GM12878 (cell line): ENCODE measurements at regions not wholly inside any gene's neighbourhood (a gene's known extent, or its start where the extent isn't known, plus 50 kb on each side); places are given as distances from the start of the nearest gene placed in this dataset.

Source experiments
- ATAC-seq: fragments of 200-7000 bp; cut with Tn5 transposase; 3 replicates; pipeline ENCODE4 v1.9.1; 2020; ENCODE audit warnings: mild to moderate bottlenecking, moderate library complexity
- BruUV-seq: library from RNA; stranded (reverse); fragments of 400-500 nt; replicated peaks from 2 replicates; lab custom pipeline; 2021; lab: Mats Ljungman, UMichigan
- CTCF ChIA-PET: fragments of 300-600 bp; sonication (Branson Sonifier 250); formaldehyde crosslinking; extraction: SDS; loops from one replicate; lab custom pipeline; 2021; ENCODE audit warnings: inconsistent platforms; lab: Yijun Ruan, JAX
- POLR2A ChIA-PET: fragments of 350-600 bp; formaldehyde crosslinking; extraction: SDS; loops from one replicate; lab custom pipeline; 2021; ENCODE audit warnings: inconsistent platforms; lab: Charles Lee
- RAD21 ChIA-PET: fragments of 300-600 bp; sonication (Branson Sonifier 250); formaldehyde crosslinking; loops from one replicate; lab custom pipeline; 2023; ENCODE audit warnings: antibody characterized with exemption; ENCODE audit not compliant: unreplicated experiment; lab: Charles Lee
- SMC1A ChIA-PET: fragments of 300-600 bp; sonication (Branson Sonifier 250); formaldehyde crosslinking; loops from one replicate; lab custom pipeline; 2023; ENCODE audit not compliant: unreplicated experiment, uncharacterized antibody; lab: Charles Lee
- DNase-seq: peaks from one replicate; pipeline ENCODE4 v3.0.0-alpha.2; 2011; ENCODE audit warnings: low read depth, low spot score
- FAIRE-seq: peaks from 3 replicates; lab custom pipeline; 2011; peaks lifted over from hg19 to GRCh38; lab: Jason Lieb, UNC
- H2AFZ ChIP-seq: 2 replicates; pipeline ENCODE4 v1.6.0; 2011; ENCODE audit warnings: low read depth, low read length, control low read depth; ENCODE audit not compliant: control insufficient read depth
- H3K27ac ChIP-seq: 2 replicates; pipeline ENCODE4 v1.5.1; 2011; ENCODE audit warnings: control low read depth; ENCODE audit not compliant: control insufficient read depth, insufficient read depth
- H3K27me3 ChIP-seq, 2 experiments: replicated peaks in 1 of 2; 2 replicates each; pipeline versions ENCODE4 v1.6.0 to v1.6.1; 2011; ENCODE audit warnings: low read length in 1 of 2; ENCODE audit not compliant: control insufficient read depth in 2 of 2, insufficient read depth in 2 of 2
- H3K36me3 ChIP-seq, 2 experiments: 2 replicates each; pipeline ENCODE4 v1.5.1; 2011; ENCODE audit warnings: low read length in 1 of 2; ENCODE audit not compliant: control insufficient read depth in 2 of 2, insufficient read depth in 2 of 2
- H3K4me1 ChIP-seq: 2 replicates; pipeline ENCODE4 v1.6.1; 2011; ENCODE audit warnings: mild to moderate bottlenecking, low read length, moderate library complexity, mixed read lengths; ENCODE audit not compliant: control insufficient read depth, insufficient read depth
- H3K4me2 ChIP-seq: 2 replicates; pipeline ENCODE4 v1.6.0; 2011; ENCODE audit warnings: control low read depth; ENCODE audit not compliant: control insufficient read depth, insufficient read depth
- H3K4me3 ChIP-seq: fragments of 200-600 bp; sonication (generic); 2 replicates; pipeline ENCODE4 v1.5.1; 2016
- H3K79me2 ChIP-seq: 2 replicates; pipeline ENCODE4 v1.6.0; 2011; ENCODE audit warnings: low read length; ENCODE audit not compliant: control insufficient read depth, insufficient read depth
- H3K9ac ChIP-seq: 2 replicates; pipeline ENCODE4 v1.8.0; 2011; ENCODE audit warnings: low read length, control low read depth, mixed read lengths; ENCODE audit not compliant: control insufficient read depth, insufficient read depth
- H3K9me3 ChIP-seq: replicated peaks from 3 replicates; pipeline ENCODE4 v1.5.1; 2011; ENCODE audit warnings: mild to moderate bottlenecking, low read length; ENCODE audit not compliant: control insufficient read depth, insufficient read depth
- H4K20me1 ChIP-seq: 2 replicates; pipeline ENCODE4 v1.6.0; 2011; ENCODE audit not compliant: control insufficient read depth, insufficient read depth
- CREM ChIP-seq: IDR thresholded peaks from 2 replicates; pipeline ENCODE4 v1.6.1; 2014; ENCODE audit warnings: antibody characterized with exemption, low read depth
- IKZF2 ChIP-seq, 2 experiments: fragments of 450-650 bp; IDR thresholded peaks; 2 replicates each; pipeline ENCODE4 v1.6.1; 2017; ENCODE audit warnings: mild to moderate bottlenecking in 2 of 2, moderate library complexity in 2 of 2
- MTA2 ChIP-seq: fragments of 450-650 bp; IDR thresholded peaks from 2 replicates; pipeline ENCODE4 v1.6.1; 2016; ENCODE audit warnings: low read depth, mild to moderate bottlenecking, moderate library complexity
- RELA ChIP-seq: fragments of 450-650 bp; IDR thresholded peaks from 2 replicates; pipeline ENCODE4 v1.8.0; 2014; ENCODE audit warnings: borderline replicate concordance; ENCODE audit not compliant: partially characterized antibody
- RUNX3 ChIP-seq: IDR thresholded peaks from 2 replicates; pipeline ENCODE4 v1.6.1; 2012; ENCODE audit warnings: low read length, inconsistent platforms
- WGBS: methylation state at CpG from one replicate; pipeline ENCODE4 v1.1.6; 2016; ENCODE audit warnings: low lambda C conversion rate; ENCODE audit not compliant: insufficient replicate concordance, insufficient coverage; ENCODE audit errors: missing lambda C conversion rate; 5-methylcytosine and 5-hydroxymethylcytosine counted together
- in situ Hi-C: fragments of 300-500 bp; cut with MboI; formaldehyde crosslinking; loops from 9 replicates; pipeline ENCODE4 v1.14.3; 2018; ENCODE audit warnings: mixed read lengths
- intact Hi-C: fragments of 100-400 bp; cut with micrococcal nuclease; formaldehyde crosslinking; loops from one replicate; pipeline ENCODE4 v1.14.2; 2022; ENCODE audit not compliant: unreplicated experiment
- TF ChIP-seq, protein P1 (sequence below): fragments of 450-650 bp; IDR thresholded peaks from 2 replicates; pipeline ENCODE4 v1.6.1; 2016; ENCODE audit warnings: mild to moderate bottlenecking
- TF ChIP-seq, protein P2 (sequence below): IDR thresholded peaks from 2 replicates; pipeline ENCODE4 v1.6.1; 2012; ENCODE audit warnings: low read depth, low read length, improper control_type of control experiment

DNA sequence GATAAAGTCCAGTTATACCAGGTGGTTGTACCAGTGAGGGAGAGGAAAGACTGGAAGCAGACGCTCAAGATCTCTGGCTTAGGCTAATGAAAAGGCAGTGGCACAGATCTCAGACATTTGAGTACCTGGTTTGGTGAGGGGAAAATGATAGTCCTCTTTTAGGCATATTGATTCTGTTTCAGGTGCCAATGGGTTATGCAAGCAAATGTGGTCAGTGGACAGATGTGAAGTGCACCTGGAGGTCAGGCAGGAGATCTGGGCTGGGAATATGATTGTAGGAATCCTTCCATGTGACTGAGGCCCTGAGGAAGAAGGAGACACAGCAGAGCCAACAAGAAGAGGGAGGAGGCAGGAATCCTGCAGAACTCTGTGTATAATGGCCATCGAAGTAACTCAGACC lies 63.7 kb upstream of the SMARCA2 start:
- H3K9ac ChIP-seq: no peak overlapping the region
- ATAC-seq: no peak
- H3K9me3 ChIP-seq: no peaks in the 10 kb centered on the region
- no peaks in the 10 kb centered on the region for H3K27me3 ChIP-seq
- in situ Hi-C loops: no loop called here
- no peak for FAIRE-seq
- ChIA-PET SMC1A (no interaction called here), POLR2A (no interaction called here), CTCF (no interaction called here), RAD21 (no interaction called here)
- H3K4me2 ChIP-seq: no peak overlapping the region
- no peaks in the 10 kb centered on the region for H3K4me1 ChIP-seq
- H3K36me3 ChIP-seq: no peaks in the 10 kb centered on the region
- no TSS peak for BruUV-seq
- H3K79me2 ChIP-seq: no peaks in the 10 kb centered on the region
- H4K20me1 ChIP-seq: no peaks in the 10 kb centered on the region
- TF ChIP-seq CREM (no peak), MTA2 (no peak), RUNX3 (no peak), RELA (no peak), IKZF2 (IDR thresholded peaks at IDR 0.05) (no peak)
- TF ChIP-seq, protein P1, sequence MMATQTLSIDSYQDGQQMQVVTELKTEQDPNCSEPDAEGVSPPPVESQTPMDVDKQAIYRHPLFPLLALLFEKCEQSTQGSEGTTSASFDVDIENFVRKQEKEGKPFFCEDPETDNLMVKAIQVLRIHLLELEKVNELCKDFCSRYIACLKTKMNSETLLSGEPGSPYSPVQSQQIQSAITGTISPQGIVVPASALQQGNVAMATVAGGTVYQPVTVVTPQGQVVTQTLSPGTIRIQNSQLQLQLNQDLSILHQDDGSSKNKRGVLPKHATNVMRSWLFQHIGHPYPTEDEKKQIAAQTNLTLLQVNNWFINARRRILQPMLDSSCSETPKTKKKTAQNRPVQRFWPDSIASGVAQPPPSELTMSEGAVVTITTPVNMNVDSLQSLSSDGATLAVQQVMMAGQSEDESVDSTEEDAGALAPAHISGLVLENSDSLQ: no peak
- TF ChIP-seq, protein P2, sequence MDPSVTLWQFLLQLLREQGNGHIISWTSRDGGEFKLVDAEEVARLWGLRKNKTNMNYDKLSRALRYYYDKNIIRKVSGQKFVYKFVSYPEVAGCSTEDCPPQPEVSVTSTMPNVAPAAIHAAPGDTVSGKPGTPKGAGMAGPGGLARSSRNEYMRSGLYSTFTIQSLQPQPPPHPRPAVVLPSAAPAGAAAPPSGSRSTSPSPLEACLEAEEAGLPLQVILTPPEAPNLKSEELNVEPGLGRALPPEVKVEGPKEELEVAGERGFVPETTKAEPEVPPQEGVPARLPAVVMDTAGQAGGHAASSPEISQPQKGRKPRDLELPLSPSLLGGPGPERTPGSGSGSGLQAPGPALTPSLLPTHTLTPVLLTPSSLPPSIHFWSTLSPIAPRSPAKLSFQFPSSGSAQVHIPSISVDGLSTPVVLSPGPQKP: no peak
- TF ChIP-seq, all 136 proteins: peak for 0
- Histone ChIP-seq H3K4me3 (no peak overlapping the region), H2AFZ (no peak overlapping the region), H3K27ac (no peak overlapping the region)
- no peak for DNase-seq
- intact Hi-C loops: no loop called here
- 100% methylated on average over 2 of the region's 2 CpGs for WGBS
